ENCODE measurements at regions not wholly inside any gene's neighbourhood (a gene's known extent, or its start where the extent isn't known, plus 50 kb on each side); places are given as distances from the start of the nearest gene placed in this dataset.

GRCh38 chr15:39239562-39239961 lies 341.3 kb upstream of the THBS1 start:
- TF ChIP-seq CTCF (IDR thresholded peaks at IDR 0.05; ENCODE audit: low read depth, low read length, poor library complexity, severe bottlenecking) (no peak), EZH2phosphoT487 (IDR thresholded peaks at IDR 0.05; ENCODE audit: borderline replicate concordance, low read length) (no peak)
